ENCODE measurements at regions not wholly inside any gene's neighbourhood (a gene's known extent, or its start where the extent isn't known, plus 50 kb on each side); places are given as distances from the start of the nearest gene placed in this dataset.

DNA sequence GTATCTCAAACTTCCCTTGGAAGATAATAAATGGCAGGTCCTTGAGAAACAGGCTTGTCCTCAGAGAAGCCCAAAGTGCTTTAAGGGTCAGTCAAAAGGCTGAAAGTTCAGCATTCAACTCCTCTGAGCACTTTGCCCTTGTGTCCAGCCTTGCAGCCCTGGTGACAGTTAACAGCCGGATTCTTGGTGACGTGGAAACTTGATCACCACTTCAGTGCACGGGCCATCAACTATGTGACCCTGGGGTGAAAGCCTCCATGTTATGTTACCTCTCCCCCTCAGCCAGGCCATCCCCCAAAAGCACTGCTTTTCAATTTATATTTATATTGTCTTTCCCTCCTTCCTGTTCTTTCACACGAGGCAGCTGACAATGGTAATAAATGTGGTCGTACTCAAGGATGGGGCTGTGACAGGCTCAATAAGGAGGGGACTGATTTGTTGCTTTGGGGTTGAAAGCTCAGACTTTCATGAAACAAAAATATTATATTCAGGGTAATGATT, 164.0 kb upstream of the NRP1 start:
- ChIA-PET CTCF (no interaction called here), POLR2A (ENCODE audit: low non-redundant PET) (no interaction called here)
- no peak for DNase-seq (ENCODE audit: low spot score)
- intact Hi-C loops (cut with micrococcal nuclease; ENCODE audit: unreplicated experiment) = no loop called here
- TF ChIP-seq, protein P1, sequence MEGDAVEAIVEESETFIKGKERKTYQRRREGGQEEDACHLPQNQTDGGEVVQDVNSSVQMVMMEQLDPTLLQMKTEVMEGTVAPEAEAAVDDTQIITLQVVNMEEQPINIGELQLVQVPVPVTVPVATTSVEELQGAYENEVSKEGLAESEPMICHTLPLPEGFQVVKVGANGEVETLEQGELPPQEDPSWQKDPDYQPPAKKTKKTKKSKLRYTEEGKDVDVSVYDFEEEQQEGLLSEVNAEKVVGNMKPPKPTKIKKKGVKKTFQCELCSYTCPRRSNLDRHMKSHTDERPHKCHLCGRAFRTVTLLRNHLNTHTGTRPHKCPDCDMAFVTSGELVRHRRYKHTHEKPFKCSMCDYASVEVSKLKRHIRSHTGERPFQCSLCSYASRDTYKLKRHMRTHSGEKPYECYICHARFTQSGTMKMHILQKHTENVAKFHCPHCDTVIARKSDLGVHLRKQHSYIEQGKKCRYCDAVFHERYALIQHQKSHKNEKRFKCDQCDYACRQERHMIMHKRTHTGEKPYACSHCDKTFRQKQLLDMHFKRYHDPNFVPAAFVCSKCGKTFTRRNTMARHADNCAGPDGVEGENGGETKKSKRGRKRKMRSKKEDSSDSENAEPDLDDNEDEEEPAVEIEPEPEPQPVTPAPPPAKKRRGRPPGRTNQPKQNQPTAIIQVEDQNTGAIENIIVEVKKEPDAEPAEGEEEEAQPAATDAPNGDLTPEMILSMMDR (conservative IDR thresholded peaks at IDR 0.05; ENCODE audit: low read depth, low read length) = no peak
- no peak for TF ChIP-seq EZH2 (IDR thresholded peaks at IDR 0.05; ENCODE audit: borderline replicate concordance, low read depth, low read length, poor library complexity, severe bottlenecking)
- Histone ChIP-seq H3K27ac (ENCODE audit: low read depth, low read length, poor library complexity, severe bottlenecking) (no peak overlapping the region), H3K9me3 (ENCODE audit: low read depth, low read length, poor library complexity, severe bottlenecking) (no peaks in the 10 kb centered on the region), H3K4me1 (ENCODE audit: insufficient read depth, low read length, poor library complexity, severe bottlenecking) (no peaks in the 10 kb centered on the region), H3K4me3 (ENCODE audit: low read depth, low read length, poor library complexity, severe bottlenecking) (no peak overlapping the region), H3K27me3 (replicated peaks; ENCODE audit: insufficient read depth, low read depth, low read length, poor library complexity) (no peaks in the 10 kb centered on the region), H3K36me3 (ENCODE audit: insufficient read depth, low read length, poor library complexity, severe bottlenecking) (no peaks in the 10 kb centered on the region)
- BruUV-seq (replicated peaks) = no TSS peak

GRCh38 chr10:33497338-33497737, 162.9 kb upstream of the NRP1 start:
- ChIA-PET POLR2A (ENCODE audit: low non-redundant PET) (no interaction called here), CTCF (no interaction called here)
- BruUV-seq (replicated peaks) = no TSS peak
- Histone ChIP-seq H3K4me1 (ENCODE audit: insufficient read depth, low read length, poor library complexity, severe bottlenecking) (no peaks in the 10 kb centered on the region), H3K36me3 (ENCODE audit: insufficient read depth, low read length, poor library complexity, severe bottlenecking) (no peaks in the 10 kb centered on the region), H3K27ac (ENCODE audit: low read depth, low read length, poor library complexity, severe bottlenecking) (no peak overlapping the region), H3K9me3 (ENCODE audit: low read depth, low read length, poor library complexity, severe bottlenecking) (no peaks in the 10 kb centered on the region), H3K4me3 (ENCODE audit: low read depth, low read length, poor library complexity, severe bottlenecking) (no peak overlapping the region), H3K27me3 (replicated peaks; ENCODE audit: insufficient read depth, low read depth, low read length, poor library complexity) (no peaks in the 10 kb centered on the region)
- no peak for DNase-seq (ENCODE audit: low spot score)
- intact Hi-C loops (cut with micrococcal nuclease; ENCODE audit: unreplicated experiment) = no loop called here
- TF ChIP-seq, protein P1 (conservative IDR thresholded peaks at IDR 0.05; ENCODE audit: low read depth, low read length) = no peak
- no peak for TF ChIP-seq EZH2 (IDR thresholded peaks at IDR 0.05; ENCODE audit: borderline replicate concordance, low read depth, low read length, poor library complexity, severe bottlenecking)

DNA sequence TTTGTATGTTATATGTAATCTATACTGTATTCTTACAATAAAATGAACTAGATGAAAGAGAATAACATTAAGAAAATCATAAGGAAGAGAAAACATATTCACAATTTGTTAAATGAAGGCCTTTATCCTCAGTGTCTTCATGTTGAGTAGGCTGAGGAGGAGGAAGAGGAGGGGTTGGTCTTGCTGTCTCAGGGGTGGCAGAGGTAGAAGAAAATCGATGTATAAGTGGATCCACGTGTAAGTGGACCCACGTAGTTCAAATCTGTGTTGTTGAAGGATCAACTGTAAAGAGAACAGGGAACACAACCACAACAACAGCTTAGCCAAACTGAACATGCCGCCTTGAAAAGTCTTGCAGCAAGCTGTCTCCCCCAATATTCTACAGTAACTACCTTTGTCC, 161.6 kb upstream of the NRP1 start:
- no peaks in the 10 kb centered on the region for H3K9me3 ChIP-seq (ENCODE audit: low read depth, low read length, poor library complexity, severe bottlenecking)
- DNase-seq (ENCODE audit: low spot score) = no peak
- TF ChIP-seq EZH2 (IDR thresholded peaks at IDR 0.05; ENCODE audit: borderline replicate concordance, low read depth, low read length, poor library complexity, severe bottlenecking) = no peak
- TF ChIP-seq, protein P1 (conservative IDR thresholded peaks at IDR 0.05; ENCODE audit: low read depth, low read length) = no peak
- no peaks in the 10 kb centered on the region for H3K27me3 ChIP-seq (replicated peaks; ENCODE audit: insufficient read depth, low read depth, low read length, poor library complexity)
- H3K27ac ChIP-seq (ENCODE audit: low read depth, low read length, poor library complexity, severe bottlenecking) = no peak overlapping the region
- no peaks in the 10 kb centered on the region for H3K4me1 ChIP-seq (ENCODE audit: insufficient read depth, low read length, poor library complexity, severe bottlenecking)
- BruUV-seq (replicated peaks) = no TSS peak
- no peak overlapping the region for H3K4me3 ChIP-seq (ENCODE audit: low read depth, low read length, poor library complexity, severe bottlenecking)
- POLR2A ChIA-PET (ENCODE audit: low non-redundant PET) = no interaction called here
- CTCF ChIA-PET = no interaction called here
- intact Hi-C loops (cut with micrococcal nuclease; ENCODE audit: unreplicated experiment) = no loop called here
- H3K36me3 ChIP-seq (ENCODE audit: insufficient read depth, low read length, poor library complexity, severe bottlenecking) = no peaks in the 10 kb centered on the region
